ENCODE measurements at regions not wholly inside any gene's neighbourhood (a gene's known extent, or its start where the extent isn't known, plus 50 kb on each side); places are given as distances from the start of the nearest gene placed in this dataset.

DNA sequence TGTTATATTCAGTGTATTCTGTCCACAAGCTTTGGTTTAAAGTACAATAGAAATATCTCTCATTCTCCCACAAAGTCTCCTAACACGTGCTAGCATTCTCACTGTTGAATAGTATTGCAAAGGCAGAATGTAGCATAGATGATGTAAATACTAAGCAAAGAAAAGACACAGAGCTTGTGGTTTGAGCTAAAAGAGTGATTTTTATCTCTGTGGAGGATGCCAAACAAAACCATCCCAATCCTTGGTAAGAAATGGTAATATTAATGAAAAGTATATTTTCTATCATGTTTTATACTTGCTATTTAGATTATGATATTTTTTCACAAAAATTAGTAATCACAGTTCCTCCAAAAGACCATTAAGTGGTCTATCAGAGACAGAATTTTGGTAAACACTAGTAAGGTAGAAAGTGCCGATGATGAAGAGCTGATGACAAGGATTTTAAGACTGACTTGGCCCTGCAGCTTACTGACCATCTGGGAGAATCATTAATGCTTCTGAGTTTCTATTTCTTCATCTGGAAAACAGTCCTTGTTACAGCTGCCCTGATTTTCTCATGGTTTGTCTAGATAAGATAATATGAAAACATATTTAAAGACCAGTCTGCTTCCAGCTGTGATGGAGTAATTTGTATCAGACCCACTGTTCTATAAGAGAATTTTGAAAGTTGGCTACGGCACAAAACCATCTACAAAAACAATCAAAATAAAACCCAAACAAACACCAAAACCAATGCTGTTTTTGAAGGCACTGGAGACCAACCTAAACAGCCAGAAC is 510.2 kb downstream of the SPATA31D1 start:
- peak in 1 of 2 donors; percentile 30 for DNase-seq (ENCODE audit: low read depth in 2 of 2)
- no peaks in the 10 kb centered on the region for H3K4me1 ChIP-seq (ENCODE audit: control insufficient read depth, extremely low read depth, insufficient read depth, low read length)

DNA sequence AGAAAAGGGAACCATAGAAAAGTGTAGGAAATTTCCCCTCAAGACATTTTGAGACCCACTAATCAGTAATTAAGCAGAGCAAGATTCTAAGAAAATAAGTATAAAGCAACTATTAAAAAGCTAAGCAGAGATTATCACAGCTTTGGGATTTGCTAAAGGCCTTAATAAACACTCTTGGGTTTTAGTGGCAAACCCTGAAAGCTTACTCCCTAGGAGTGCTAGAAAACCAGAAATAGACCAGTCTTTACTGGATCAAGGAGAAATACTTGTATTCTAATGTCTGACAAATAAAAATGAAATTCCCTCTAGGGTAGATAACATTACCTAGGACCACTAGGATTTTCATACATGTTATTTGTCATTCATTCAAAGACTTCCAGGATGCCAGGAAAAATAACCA is 510.8 kb downstream of the SPATA31D1 start:
- Histone ChIP-seq H3K4me3 (replicated peaks in 1 of 4; ENCODE audit: control extremely low read depth in 1 of 4, insufficient read depth in 1 of 4, low read depth in 3 of 4, low read length in 4 of 4) (no peak overlapping the region), H2AFZ (ENCODE audit: low read length) (no peak overlapping the region), H3K4me1 (ENCODE audit: control insufficient read depth, extremely low read depth, insufficient read depth, low read length) (no peaks in the 10 kb centered on the region), H3K9ac (ENCODE audit: insufficient read depth, low read length) (no peak overlapping the region), H4K20me1 (ENCODE audit: control insufficient read depth, extremely low read depth, insufficient read depth, low read length) (no peaks in the 10 kb centered on the region), H3K9me3 (ENCODE audit: control insufficient read depth, insufficient read depth, low read depth, low read length) (no peaks in the 10 kb centered on the region), H3K79me2 (ENCODE audit: control insufficient read depth, insufficient read depth, low read length) (no peaks in the 10 kb centered on the region), H3K36me3 (ENCODE audit: control insufficient read depth, insufficient read depth, low read length) (no peaks in the 10 kb centered on the region), H3K27me3 (ENCODE audit: control insufficient read depth, insufficient read depth, low read length) (no peaks in the 10 kb centered on the region), H3K4me2 (ENCODE audit: extremely low read depth, insufficient read depth, low read length) (no peak overlapping the region), H3K27ac (ENCODE audit: insufficient read depth, low read length) (no peak overlapping the region)
- DNase-seq (ENCODE audit: low read depth in 2 of 2), result no peak
- TF ChIP-seq, protein P1, sequence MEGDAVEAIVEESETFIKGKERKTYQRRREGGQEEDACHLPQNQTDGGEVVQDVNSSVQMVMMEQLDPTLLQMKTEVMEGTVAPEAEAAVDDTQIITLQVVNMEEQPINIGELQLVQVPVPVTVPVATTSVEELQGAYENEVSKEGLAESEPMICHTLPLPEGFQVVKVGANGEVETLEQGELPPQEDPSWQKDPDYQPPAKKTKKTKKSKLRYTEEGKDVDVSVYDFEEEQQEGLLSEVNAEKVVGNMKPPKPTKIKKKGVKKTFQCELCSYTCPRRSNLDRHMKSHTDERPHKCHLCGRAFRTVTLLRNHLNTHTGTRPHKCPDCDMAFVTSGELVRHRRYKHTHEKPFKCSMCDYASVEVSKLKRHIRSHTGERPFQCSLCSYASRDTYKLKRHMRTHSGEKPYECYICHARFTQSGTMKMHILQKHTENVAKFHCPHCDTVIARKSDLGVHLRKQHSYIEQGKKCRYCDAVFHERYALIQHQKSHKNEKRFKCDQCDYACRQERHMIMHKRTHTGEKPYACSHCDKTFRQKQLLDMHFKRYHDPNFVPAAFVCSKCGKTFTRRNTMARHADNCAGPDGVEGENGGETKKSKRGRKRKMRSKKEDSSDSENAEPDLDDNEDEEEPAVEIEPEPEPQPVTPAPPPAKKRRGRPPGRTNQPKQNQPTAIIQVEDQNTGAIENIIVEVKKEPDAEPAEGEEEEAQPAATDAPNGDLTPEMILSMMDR (conservative IDR thresholded peaks at IDR 0.05 in 1 of 2, IDR thresholded peaks at IDR 0.05 in 1 of 2; ENCODE audit: low read depth in 1 of 2, low read length in 2 of 2), result no peak
- TF ChIP-seq EZH2 (IDR thresholded peaks at IDR 0.05; ENCODE audit: low read length, missing control alignments), result no peak

More for the DNA sequence above, 510.2 kb downstream of the SPATA31D1 start:
- no peak overlapping the region for H3K4me2 ChIP-seq (ENCODE audit: extremely low read depth, insufficient read depth, low read length)
- H2AFZ ChIP-seq (ENCODE audit: low read length), result no peak overlapping the region
- no peaks in the 10 kb centered on the region for H3K9me3 ChIP-seq (ENCODE audit: control insufficient read depth, insufficient read depth, low read depth, low read length)
- no peak overlapping the region for H3K27ac ChIP-seq (ENCODE audit: insufficient read depth, low read length)
- H3K4me3 ChIP-seq (replicated peaks in 1 of 4; ENCODE audit: control extremely low read depth in 1 of 4, insufficient read depth in 1 of 4, low read depth in 3 of 4, low read length in 4 of 4), result no peak overlapping the region
- no peak overlapping the region for H3K9ac ChIP-seq (ENCODE audit: insufficient read depth, low read length)
- H4K20me1 ChIP-seq (ENCODE audit: control insufficient read depth, extremely low read depth, insufficient read depth, low read length), result no peaks in the 10 kb centered on the region
- H3K79me2 ChIP-seq (ENCODE audit: control insufficient read depth, insufficient read depth, low read length), result no peaks in the 10 kb centered on the region
- no peak for TF ChIP-seq EZH2 (IDR thresholded peaks at IDR 0.05; ENCODE audit: low read length, missing control alignments)
- TF ChIP-seq, protein P1 (conservative IDR thresholded peaks at IDR 0.05 in 1 of 2, IDR thresholded peaks at IDR 0.05 in 1 of 2; ENCODE audit: low read depth in 1 of 2, low read length in 2 of 2), result no peak
- no peaks in the 10 kb centered on the region for H3K27me3 ChIP-seq (ENCODE audit: control insufficient read depth, insufficient read depth, low read length)
- H3K36me3 ChIP-seq (ENCODE audit: control insufficient read depth, insufficient read depth, low read length), result no peaks in the 10 kb centered on the region

DNA sequence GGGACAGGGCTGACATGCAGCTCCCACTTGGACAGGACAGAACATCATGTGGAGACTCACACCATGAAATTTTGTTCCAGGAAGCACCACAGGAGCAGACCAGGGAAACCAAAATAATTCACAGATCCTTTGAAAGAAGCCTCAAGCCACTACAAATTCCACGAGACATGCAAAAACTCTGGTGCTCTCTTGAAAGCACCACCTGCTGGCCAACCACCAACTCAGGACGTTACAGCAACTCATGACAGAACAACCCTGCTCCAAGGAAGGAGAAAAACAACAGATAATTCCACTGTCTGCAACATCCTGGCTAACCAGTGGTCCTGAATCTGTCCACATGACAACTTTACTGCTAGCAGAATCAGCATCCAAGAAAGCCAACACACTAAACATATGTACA is 516.0 kb downstream of the SPATA31D1 start:
- DNase-seq (ENCODE audit: low read depth in 2 of 2), result no peak
- Histone ChIP-seq H3K27ac (ENCODE audit: insufficient read depth, low read length) (no peak overlapping the region), H3K36me3 (ENCODE audit: control insufficient read depth, insufficient read depth, low read length) (no peaks in the 10 kb centered on the region), H2AFZ (ENCODE audit: low read length) (no peak overlapping the region), H3K4me1 (ENCODE audit: control insufficient read depth, extremely low read depth, insufficient read depth, low read length) (no peaks in the 10 kb centered on the region), H4K20me1 (ENCODE audit: control insufficient read depth, extremely low read depth, insufficient read depth, low read length) (no peaks in the 10 kb centered on the region), H3K79me2 (ENCODE audit: control insufficient read depth, insufficient read depth, low read length) (no peaks in the 10 kb centered on the region), H3K9me3 (ENCODE audit: control insufficient read depth, insufficient read depth, low read depth, low read length) (no peaks in the 10 kb centered on the region), H3K4me2 (ENCODE audit: extremely low read depth, insufficient read depth, low read length) (no peak overlapping the region), H3K4me3 (replicated peaks in 1 of 4; ENCODE audit: control extremely low read depth in 1 of 4, insufficient read depth in 1 of 4, low read depth in 3 of 4, low read length in 4 of 4) (no peak overlapping the region), H3K9ac (ENCODE audit: insufficient read depth, low read length) (no peak overlapping the region), H3K27me3 (ENCODE audit: control insufficient read depth, insufficient read depth, low read length) (no peaks in the 10 kb centered on the region)
- TF ChIP-seq, protein P1 (conservative IDR thresholded peaks at IDR 0.05 in 1 of 2, IDR thresholded peaks at IDR 0.05 in 1 of 2; ENCODE audit: low read depth in 1 of 2, low read length in 2 of 2), result no peak
- no peak for TF ChIP-seq EZH2 (IDR thresholded peaks at IDR 0.05; ENCODE audit: low read length, missing control alignments)
